ENCODE measurements at regions not wholly inside any gene's neighbourhood (a gene's known extent, or its start where the extent isn't known, plus 50 kb on each side); places are given as distances from the start of the nearest gene placed in this dataset.

DNA sequence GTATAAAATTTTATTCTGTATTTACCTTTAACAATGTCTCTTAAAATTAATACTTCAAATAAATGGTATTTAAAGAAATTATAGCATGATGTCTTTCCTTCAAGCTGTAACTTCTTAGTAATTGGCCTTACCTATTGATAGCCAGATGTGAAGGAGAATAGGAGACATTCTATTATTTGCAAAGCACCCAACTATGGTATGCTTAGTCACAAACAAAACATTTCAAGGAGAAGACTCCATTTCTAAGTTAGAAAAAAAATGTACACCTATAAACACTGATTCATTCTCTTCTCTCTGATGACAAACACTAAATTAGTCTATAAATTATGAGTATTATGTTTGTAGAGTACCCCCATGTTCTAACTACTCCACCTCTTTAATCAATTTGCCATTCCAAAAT, 66.4 kb downstream of the NKX6-1 start:
- H3K4me1 Mint-ChIP-seq (ENCODE audit: low read depth): no peaks in the 10 kb centered on the region
- H3K36me3 Mint-ChIP-seq (ENCODE audit: low read depth): no peaks in the 10 kb centered on the region
- no peak for DNase-seq (ENCODE audit: low spot score)
- H3K27me3 Mint-ChIP-seq (ENCODE audit: low read depth): peaks cover 10% of the 10 kb centered on the region
- no peaks in the 10 kb centered on the region for H3K9me3 Mint-ChIP-seq (ENCODE audit: low read depth)
- no peak overlapping the region for H3K27ac Mint-ChIP-seq (ENCODE audit: unreplicated experiment)
- no peak overlapping the region for H3K4me3 Mint-ChIP-seq (ENCODE audit: unreplicated experiment)
- TF ChIP-seq, protein P1, sequence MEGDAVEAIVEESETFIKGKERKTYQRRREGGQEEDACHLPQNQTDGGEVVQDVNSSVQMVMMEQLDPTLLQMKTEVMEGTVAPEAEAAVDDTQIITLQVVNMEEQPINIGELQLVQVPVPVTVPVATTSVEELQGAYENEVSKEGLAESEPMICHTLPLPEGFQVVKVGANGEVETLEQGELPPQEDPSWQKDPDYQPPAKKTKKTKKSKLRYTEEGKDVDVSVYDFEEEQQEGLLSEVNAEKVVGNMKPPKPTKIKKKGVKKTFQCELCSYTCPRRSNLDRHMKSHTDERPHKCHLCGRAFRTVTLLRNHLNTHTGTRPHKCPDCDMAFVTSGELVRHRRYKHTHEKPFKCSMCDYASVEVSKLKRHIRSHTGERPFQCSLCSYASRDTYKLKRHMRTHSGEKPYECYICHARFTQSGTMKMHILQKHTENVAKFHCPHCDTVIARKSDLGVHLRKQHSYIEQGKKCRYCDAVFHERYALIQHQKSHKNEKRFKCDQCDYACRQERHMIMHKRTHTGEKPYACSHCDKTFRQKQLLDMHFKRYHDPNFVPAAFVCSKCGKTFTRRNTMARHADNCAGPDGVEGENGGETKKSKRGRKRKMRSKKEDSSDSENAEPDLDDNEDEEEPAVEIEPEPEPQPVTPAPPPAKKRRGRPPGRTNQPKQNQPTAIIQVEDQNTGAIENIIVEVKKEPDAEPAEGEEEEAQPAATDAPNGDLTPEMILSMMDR (IDR thresholded peaks at IDR 0.05): no peak

DNA sequence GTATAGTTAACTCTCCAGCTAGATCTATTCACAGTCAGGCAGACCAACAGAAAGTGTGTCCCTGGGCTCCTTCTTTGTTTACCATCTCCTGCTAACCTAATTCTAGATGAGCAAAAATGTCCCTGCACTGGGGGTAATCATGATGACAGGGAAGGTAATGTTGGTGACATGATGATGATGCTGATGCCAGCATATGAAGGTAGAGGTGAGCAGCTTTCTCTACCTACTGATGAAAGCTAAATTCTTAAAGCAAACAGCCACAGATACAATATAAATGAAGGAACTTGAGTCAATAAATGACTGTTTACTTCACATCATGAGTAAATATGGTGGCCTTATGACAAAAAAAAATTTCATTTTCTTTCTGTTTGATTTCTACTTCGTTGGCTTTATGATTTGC, 78.5 kb downstream of the NKX6-1 start:
- Mint-ChIP-seq H3K27ac (ENCODE audit: unreplicated experiment) (no peak overlapping the region), H3K4me1 (ENCODE audit: low read depth) (no peaks in the 10 kb centered on the region), H3K36me3 (ENCODE audit: low read depth) (no peaks in the 10 kb centered on the region), H3K27me3 (ENCODE audit: low read depth) (peaks cover 8% of the 10 kb centered on the region), H3K9me3 (ENCODE audit: low read depth) (peaks cover 19% of the 10 kb centered on the region), H3K4me3 (ENCODE audit: unreplicated experiment) (no peak overlapping the region)
- TF ChIP-seq, protein P1 (IDR thresholded peaks at IDR 0.05): no peak
- DNase-seq (ENCODE audit: low spot score): no peak

DNA sequence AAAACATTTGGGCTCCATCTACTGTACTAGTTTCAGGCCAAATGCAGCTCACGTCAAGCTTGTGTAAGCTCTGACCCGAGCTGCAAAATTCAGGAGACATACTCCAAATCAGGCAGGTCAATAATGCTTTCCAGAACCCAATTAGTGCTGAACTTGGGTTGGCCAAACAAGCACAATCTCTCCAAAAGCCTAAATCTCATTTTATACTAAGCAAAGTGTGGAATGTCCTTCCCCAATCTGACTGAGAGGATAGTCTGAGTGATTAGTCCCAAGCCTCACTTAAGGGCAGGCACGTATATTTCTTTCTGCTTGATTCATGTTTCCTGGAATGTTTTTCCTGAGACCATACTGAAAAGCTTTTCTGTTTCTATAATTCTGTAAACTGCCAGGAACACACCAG, 79.9 kb downstream of the NKX6-1 start:
- Mint-ChIP-seq H3K27me3 (ENCODE audit: low read depth) (peaks cover 9% of the 10 kb centered on the region), H3K36me3 (ENCODE audit: low read depth) (no peaks in the 10 kb centered on the region), H3K4me3 (ENCODE audit: unreplicated experiment) (no peak overlapping the region), H3K27ac (ENCODE audit: unreplicated experiment) (no peak overlapping the region), H3K4me1 (ENCODE audit: low read depth) (no peaks in the 10 kb centered on the region), H3K9me3 (ENCODE audit: low read depth) (peaks cover 11% of the 10 kb centered on the region)
- TF ChIP-seq, protein P1 (IDR thresholded peaks at IDR 0.05): no peak
- no peak for DNase-seq (ENCODE audit: low spot score)

DNA sequence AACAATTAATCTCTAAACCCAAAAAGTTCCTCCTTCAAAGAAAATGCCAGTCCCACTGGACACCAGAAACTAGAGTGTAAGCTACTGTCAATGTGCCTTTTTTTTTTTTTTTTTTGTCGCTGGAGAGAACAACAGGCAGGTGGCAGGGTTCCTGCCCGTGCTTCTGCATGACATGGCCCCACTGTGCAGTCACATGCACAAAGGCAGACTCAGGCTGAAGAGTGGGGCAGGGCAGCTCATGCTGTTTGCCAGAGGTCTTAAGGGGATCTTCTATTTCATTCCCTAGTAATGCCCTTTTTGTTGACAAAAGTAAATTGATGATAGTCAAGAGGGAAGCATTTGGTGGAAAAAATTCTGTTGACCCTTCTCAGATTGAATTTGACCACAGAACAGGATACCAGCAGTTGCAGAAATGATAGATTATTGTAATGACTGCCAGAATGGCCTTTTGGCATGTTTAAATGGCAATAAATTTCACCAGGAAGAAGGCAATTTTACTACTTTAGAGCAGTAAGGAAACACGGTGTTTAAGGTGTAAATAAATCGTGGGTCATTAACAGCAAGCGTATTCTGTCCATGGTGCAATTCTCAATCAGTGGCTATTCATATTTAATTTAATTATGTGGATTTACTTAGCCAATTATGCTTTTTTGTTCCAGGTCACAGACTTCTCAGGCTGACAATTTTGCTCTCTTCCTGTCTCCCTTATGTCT, 80.9 kb downstream of the NKX6-1 start:
- Mint-ChIP-seq H3K9me3 (ENCODE audit: low read depth) (peaks cover 5% of the 10 kb centered on the region), H3K27me3 (ENCODE audit: low read depth) (peaks cover 14% of the 10 kb centered on the region), H3K36me3 (ENCODE audit: low read depth) (no peaks in the 10 kb centered on the region), H3K27ac (ENCODE audit: unreplicated experiment) (no peak overlapping the region), H3K4me1 (ENCODE audit: low read depth) (no peaks in the 10 kb centered on the region), H3K4me3 (ENCODE audit: unreplicated experiment) (no peak overlapping the region)
- no peak for DNase-seq (ENCODE audit: low spot score)
- TF ChIP-seq, protein P1 (IDR thresholded peaks at IDR 0.05): no peak

DNA sequence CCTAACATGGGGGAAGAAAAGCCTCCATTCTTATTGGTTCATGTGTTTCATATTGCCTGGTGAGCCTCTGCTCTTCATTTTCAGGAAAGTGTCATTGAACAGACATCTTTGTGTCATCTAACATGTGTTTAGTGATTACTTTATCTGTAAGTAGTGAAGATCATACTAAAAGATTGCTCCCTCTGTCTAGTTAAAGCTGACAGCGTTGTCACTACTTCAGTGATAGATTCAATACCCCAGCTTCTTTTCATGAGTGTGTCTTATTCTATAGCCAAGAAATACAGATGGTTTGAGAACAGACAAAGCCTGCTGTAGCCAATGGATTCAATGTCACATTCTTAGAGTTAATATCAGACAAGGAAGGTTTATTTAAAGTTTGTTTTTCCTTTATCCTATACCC, 85.1 kb downstream of the NKX6-1 start:
- H3K4me1 Mint-ChIP-seq (ENCODE audit: low read depth): no peaks in the 10 kb centered on the region
- H3K27ac Mint-ChIP-seq (ENCODE audit: unreplicated experiment): no peak overlapping the region
- no peak for DNase-seq (ENCODE audit: low spot score)
- TF ChIP-seq, protein P1 (IDR thresholded peaks at IDR 0.05): no peak
- H3K36me3 Mint-ChIP-seq (ENCODE audit: low read depth): no peaks in the 10 kb centered on the region
- H3K4me3 Mint-ChIP-seq (ENCODE audit: unreplicated experiment): no peak overlapping the region
- H3K9me3 Mint-ChIP-seq (ENCODE audit: low read depth): no peaks in the 10 kb centered on the region
- peaks cover 21% of the 10 kb centered on the region for H3K27me3 Mint-ChIP-seq (ENCODE audit: low read depth)

All from chondrocyte (in vitro differentiated cells).